A549 (cell line): ENCODE measurements at regions not wholly inside any gene's neighbourhood (a gene's known extent, or its start where the extent isn't known, plus 50 kb on each side); places are given as distances from the start of the nearest gene placed in this dataset.
"Not testable (repeated sequence)": the region's sequence is repeated elsewhere in the genome, so short reads cannot be mapped to it uniquely, and the experiment has no call there.

Experiments used
- ATAC-seq, 2 experiments: fragments of 200-7000 bp in 1 of 2; fragments of >200 bp in 1 of 2; cut with Nextera tagmentation in 1 of 2; cut with Tn5 transposase in 1 of 2; 3 replicates each; pipeline versions ENCODE4 v1.8.0 to v1.9.1; 2018 to 2020; ENCODE audit warnings: mild to moderate bottlenecking in 1 of 2, moderate library complexity in 1 of 2
- CTCF ChIA-PET: fragments of 300-600 bp; sonication (Branson Sonifier 250); formaldehyde crosslinking; extraction: SDS; loops from one replicate; lab custom pipeline; 2021; ENCODE audit warnings: antibody characterized with exemption, inconsistent platforms; lab: Yijun Ruan, JAX
- POLR2A ChIA-PET: fragments of 350-600 bp; formaldehyde crosslinking; extraction: SDS; loops from one replicate; lab custom pipeline; 2021; ENCODE audit warnings: antibody characterized with exemption, inconsistent platforms; lab: Yijun Ruan, JAX
- DNase-seq, 2 experiments: peaks; one replicate each; pipeline versions ENCODE4 v3.0.0 to v3.0.0-alpha.2; 2011 to 2016; ENCODE audit warnings: low read depth in 1 of 2, low spot score in 1 of 2
- FAIRE-seq: peaks from 2 replicates; lab custom pipeline; 2011; peaks lifted over from hg19 to GRCh38; lab: Jason Lieb, UNC
- H3K27ac ChIP-seq, 2 experiments: fragments of >200 bp; sonication (Bioruptor Twin); formaldehyde crosslinking; 3 replicates each; pipeline ENCODE4 v1.5.1; 2016 to 2017
- H3K4me1 ChIP-seq: fragments of >200 bp; sonication (Bioruptor Twin); formaldehyde crosslinking; 3 replicates; pipeline ENCODE4 v1.6.1; 2016
- H3K4me2 ChIP-seq: fragments of >200 bp; sonication (Bioruptor Twin); formaldehyde crosslinking; 3 replicates; pipeline ENCODE4 v1.6.1; 2016
- H3K4me3 ChIP-seq: fragments of >200 bp; sonication (Bioruptor Twin); formaldehyde crosslinking; 3 replicates; pipeline ENCODE4 v1.5.1; 2016
- H3K9me3 ChIP-seq: fragments of >200 bp; sonication (Bioruptor Twin); formaldehyde crosslinking; 3 replicates; pipeline ENCODE4 v1.6.1; 2016
- CBX8 ChIP-seq: fragments of 200-600 bp; sonication (generic); IDR thresholded peaks from 2 replicates; pipeline ENCODE4 v1.6.1; 2016
- CHD2 ChIP-seq: fragments of 150-350 bp; IDR thresholded peaks from 2 replicates; pipeline ENCODE4 v1.6.1; 2014; ENCODE audit warnings: low read length; ENCODE audit not compliant: partially characterized antibody
- ESRRA ChIP-seq: fragments of 150-350 bp; IDR thresholded peaks from 2 replicates; pipeline ENCODE4 v1.6.1; 2014; ENCODE audit warnings: mild to moderate bottlenecking, low read length, borderline replicate concordance
- HMGXB4 ChIP-seq: fragments of 250-450 bp; sonication (Bioruptor Pico); IDR thresholded peaks from 2 replicates; pipeline ENCODE4 v1.5.0; 2021; ENCODE audit warnings: mild to moderate bottlenecking, moderate library complexity, borderline replicate concordance
- HOXA7 ChIP-seq: fragments of 250-450 bp; sonication (Bioruptor Pico); IDR thresholded peaks from 2 replicates; pipeline ENCODE4 v1.5.0; 2020; ENCODE audit warnings: mild to moderate bottlenecking, moderate library complexity
- JUNB ChIP-seq: fragments of >200 bp; sonication (Bioruptor Twin); formaldehyde crosslinking; IDR thresholded peaks from 2 replicates; pipeline ENCODE4 v1.6.1; 2016
- KDM1A ChIP-seq: fragments of 200-600 bp; sonication (generic); IDR thresholded peaks from 2 replicates; pipeline ENCODE4 v1.6.1; 2016; ENCODE audit warnings: low read depth, mild to moderate bottlenecking
- KDM5A ChIP-seq: fragments of 200-600 bp; sonication (generic); IDR thresholded peaks from 2 replicates; pipeline ENCODE4 v1.6.1; 2016; ENCODE audit warnings: antibody characterized with exemption, mild to moderate bottlenecking
- MAX ChIP-seq: IDR thresholded peaks from 2 replicates; pipeline ENCODE4 v1.6.1; 2012
- MYC ChIP-seq: IDR thresholded peaks from 2 replicates; pipeline ENCODE4 v1.6.1; 2012; ENCODE audit warnings: mild to moderate bottlenecking, inconsistent platforms, low read length, improper control_type of control experiment, borderline replicate concordance
- NPAS2 ChIP-seq: fragments of 250-450 bp; sonication (Bioruptor Pico); IDR thresholded peaks from 2 replicates; pipeline ENCODE4 v1.8.0; 2022; ENCODE audit warnings: mild to moderate bottlenecking, moderate library complexity, borderline replicate concordance
- PHF8 ChIP-seq: fragments of 200-600 bp; sonication (generic); IDR thresholded peaks from 2 replicates; pipeline ENCODE4 v1.6.1; 2016; ENCODE audit warnings: low read depth, mild to moderate bottlenecking, antibody characterized with exemption, moderate library complexity, borderline replicate concordance
- POLR2A ChIP-seq: IDR thresholded peaks from 2 replicates; pipeline ENCODE4 v1.6.1; 2012; ENCODE audit warnings: mild to moderate bottlenecking, low read length
- POLR2AphosphoS2 ChIP-seq: conservative IDR thresholded peaks from 2 replicates; pipeline ENCODE4 v1.6.1; 2012; ENCODE audit warnings: low read length, improper control_type of control experiment, inconsistent platforms
- RAD21 ChIP-seq, 2 experiments: fragments of >200 bp in 1 of 2; sonication (Bioruptor Twin) in 1 of 2; formaldehyde crosslinking in 1 of 2; IDR thresholded peaks in 1 of 2; conservative IDR thresholded peaks in 1 of 2; 2 replicates in 1 of 2; 3 replicates in 1 of 2; pipeline ENCODE4 v1.6.1; 2012 to 2018; ENCODE audit warnings: inconsistent platforms in 1 of 2
- RARB ChIP-seq: fragments of 250-450 bp; sonication (Bioruptor Pico); IDR thresholded peaks from 2 replicates; pipeline ENCODE4 v1.8.0; 2021; ENCODE audit warnings: mild to moderate bottlenecking, moderate library complexity
- RFX5 ChIP-seq: fragments of 450-650 bp; IDR thresholded peaks from 2 replicates; pipeline ENCODE4 v1.7.1; 2014; ENCODE audit warnings: antibody characterized with exemption, mild to moderate bottlenecking, moderate library complexity
- RNF2 ChIP-seq: fragments of 200-600 bp; sonication (generic); IDR thresholded peaks from 2 replicates; pipeline ENCODE4 v1.6.1; 2016; ENCODE audit warnings: low read depth, mild to moderate bottlenecking, antibody characterized with exemption, moderate library complexity, borderline replicate concordance
- USF2 ChIP-seq: fragments of 450-650 bp; IDR thresholded peaks from 2 replicates; pipeline ENCODE4 v1.6.1; 2014; ENCODE audit warnings: antibody characterized with exemption
- WGBS: methylation state at CpG from one replicate; pipeline ENCODE4 v1.1.6; 2017; ENCODE audit errors: missing lambda C conversion rate; 5-methylcytosine and 5-hydroxymethylcytosine counted together

- FAIRE-seq: no peak
- POLR2A ChIA-PET: no interaction called here
- no peak for ATAC-seq
These were observed 556.1 kb downstream of the RWDD3 start for GRCh38 chr1:95790136-95790535.

GRCh38 chr1:95793893-95794292, 559.9 kb downstream of the RWDD3 start:
- no peak overlapping the region for H3K4me2 ChIP-seq
- FAIRE-seq: no peak
- peak in 1 of 2 experiments; percentile 2 for DNase-seq
- H3K9me3 ChIP-seq: no peaks in the 10 kb centered on the region
- H3K27ac ChIP-seq: no peak overlapping the region
- no peak overlapping the region for H3K4me3 ChIP-seq
- CTCF ChIA-PET: no interaction called here
- POLR2A ChIA-PET: no interaction called here
- no peaks in the 10 kb centered on the region for H3K4me1 ChIP-seq
- TF ChIP-seq RAD21 (conservative IDR thresholded peaks at IDR 0.05 in 1 of 2, IDR thresholded peaks at IDR 0.05 in 1 of 2) (peak in 1 of 2 experiments; percentile 20; a peak in 1 of 5 replicates), MYC (no peak)
- ATAC-seq: no peak
- 2% methylated on average over 5 of the region's 5 CpGs for WGBS

More at GRCh38 chr1:95790136-95790535, 556.1 kb downstream of the RWDD3 start:
- Histone ChIP-seq H3K27ac (no peak overlapping the region), H3K4me3 (no peak overlapping the region), H3K4me2 (no peak overlapping the region), H3K4me1 (no peaks in the 10 kb centered on the region), H3K9me3 (no peaks in the 10 kb centered on the region)
- DNase-seq: no peak
- TF ChIP-seq RFX5 (no peak), CHD2 (no peak), PHF8 (no peak), POLR2A (no peak), JUNB (no peak), HOXA7 (CRISPR knock-in tag) (no peak)
- CTCF ChIA-PET: no interaction called here
- WGBS: 2% methylated on average over 3 of the region's 3 CpGs

GRCh38 chr1:95797761-95798160, 563.8 kb downstream of the RWDD3 start:
- H3K4me3 ChIP-seq, ATAC-seq, H3K4me1 ChIP-seq, DNase-seq, H3K27ac ChIP-seq, H3K4me2 ChIP-seq, POLR2A ChIA-PET, H3K9me3 ChIP-seq, FAIRE-seq: not testable (repeated sequence)
- CTCF ChIA-PET: interaction anchor here (0.7 to 1.0 kb wide), 2 partner anchors 36 to 74 kb away, joined by 3 read pairs; no protein-coding TSS in a partner anchor
- 0% methylated on average over 1 of the region's 2 CpGs for WGBS

- no peak for ATAC-seq
- Histone ChIP-seq H3K4me1 (no peaks in the 10 kb centered on the region), H3K9me3 (no peaks in the 10 kb centered on the region), H3K4me3 (no peak overlapping the region), H3K27ac (no peak overlapping the region), H3K4me2 (no peak overlapping the region)
- TF ChIP-seq POLR2AphosphoS2 (no peak), NPAS2 (CRISPR knock-in tag) (no peak), MAX (no peak), RARB (no peak), CBX8 (no peak)
- FAIRE-seq: no peak
- ChIA-PET POLR2A (no interaction called here), CTCF (no interaction called here)
- no peak for DNase-seq
These were observed 572.2 kb downstream of the RWDD3 start for GRCh38 chr1:95806171-95806570.

GRCh38 chr1:95809391-95809790, 575.4 kb downstream of the RWDD3 start:
- 0% methylated on average over 1 of the region's 1 CpG for WGBS
- no peak for DNase-seq
- no peak overlapping the region for H3K27ac ChIP-seq
- ChIA-PET CTCF (no interaction called here), POLR2A (no interaction called here)
- no peak for ATAC-seq
- no peaks in the 10 kb centered on the region for H3K4me1 ChIP-seq
- H3K4me2 ChIP-seq: no peak overlapping the region
- no peaks in the 10 kb centered on the region for H3K9me3 ChIP-seq
- no peak overlapping the region for H3K4me3 ChIP-seq
- no peak for FAIRE-seq
- no peak for TF ChIP-seq ESRRA
- TF ChIP-seq RNF2: no peak
- no peak for TF ChIP-seq KDM1A
- TF ChIP-seq USF2: no peak
- no peak for TF ChIP-seq KDM5A
- no peak for TF ChIP-seq HMGXB4
